NCI-H510A (cell line): ENCODE measurements at regions not wholly inside any gene's neighbourhood (a gene's known extent, or its start where the extent isn't known, plus 50 kb on each side); places are given as distances from the start of the nearest gene placed in this dataset.

ENCODE experiments used
- DNase-seq: peaks from one replicate; lab custom pipeline; 2025; lab: John Stamatoyannopoulos, UW

DNA sequence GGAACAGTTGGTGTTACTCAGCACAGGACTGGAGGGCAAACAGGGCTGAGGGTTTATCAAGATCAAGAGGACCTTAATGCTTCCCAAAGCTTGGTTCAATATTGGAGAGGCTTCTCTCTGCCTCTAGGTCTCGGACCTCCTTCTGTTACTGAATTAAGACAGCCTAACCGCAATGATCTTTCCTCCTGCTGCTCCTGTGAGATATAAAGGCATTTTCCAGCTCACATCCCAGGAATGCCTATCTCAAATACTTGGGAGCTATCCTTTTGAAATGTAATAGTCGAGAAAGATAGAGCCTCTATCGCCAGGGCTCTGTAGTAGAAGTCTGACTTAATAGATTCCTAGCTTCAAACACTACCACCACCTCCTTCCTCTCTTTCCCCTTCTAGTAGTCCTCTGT is 1475.0 kb downstream of the SLITRK1 start:
- DNase-seq, result no peak

DNA sequence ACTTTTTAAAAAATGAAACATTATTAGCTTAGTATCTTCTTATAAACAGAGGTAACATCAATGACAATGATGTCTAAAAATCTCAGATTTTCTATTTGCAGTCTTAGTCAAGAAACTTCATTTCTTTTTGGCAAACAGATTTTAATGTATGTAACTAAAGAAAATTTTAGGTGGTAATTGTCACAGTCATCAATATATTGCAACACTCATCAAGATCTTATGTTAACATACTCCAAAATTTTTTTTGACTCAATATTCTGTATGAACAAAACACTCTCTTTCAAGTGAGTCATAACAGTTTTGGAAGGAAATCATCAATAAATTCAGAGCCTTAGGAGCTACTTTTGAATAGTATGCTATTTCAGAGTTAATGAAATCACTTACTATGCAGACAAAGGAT is 1507.6 kb downstream of the SLITRK1 start:
- no peak for DNase-seq

GRCh38 chr13:82370316-82370715 is 1512.0 kb downstream of the SLITRK1 start:
- no peak for DNase-seq

GRCh38 chr13:82364525-82364924 is 1517.7 kb downstream of the SLITRK1 start:
- DNase-seq, result no peak

- no peak for DNase-seq
These were observed 1524.0 kb downstream of the SLITRK1 start for GRCh38 chr13:82358284-82358683.

DNA sequence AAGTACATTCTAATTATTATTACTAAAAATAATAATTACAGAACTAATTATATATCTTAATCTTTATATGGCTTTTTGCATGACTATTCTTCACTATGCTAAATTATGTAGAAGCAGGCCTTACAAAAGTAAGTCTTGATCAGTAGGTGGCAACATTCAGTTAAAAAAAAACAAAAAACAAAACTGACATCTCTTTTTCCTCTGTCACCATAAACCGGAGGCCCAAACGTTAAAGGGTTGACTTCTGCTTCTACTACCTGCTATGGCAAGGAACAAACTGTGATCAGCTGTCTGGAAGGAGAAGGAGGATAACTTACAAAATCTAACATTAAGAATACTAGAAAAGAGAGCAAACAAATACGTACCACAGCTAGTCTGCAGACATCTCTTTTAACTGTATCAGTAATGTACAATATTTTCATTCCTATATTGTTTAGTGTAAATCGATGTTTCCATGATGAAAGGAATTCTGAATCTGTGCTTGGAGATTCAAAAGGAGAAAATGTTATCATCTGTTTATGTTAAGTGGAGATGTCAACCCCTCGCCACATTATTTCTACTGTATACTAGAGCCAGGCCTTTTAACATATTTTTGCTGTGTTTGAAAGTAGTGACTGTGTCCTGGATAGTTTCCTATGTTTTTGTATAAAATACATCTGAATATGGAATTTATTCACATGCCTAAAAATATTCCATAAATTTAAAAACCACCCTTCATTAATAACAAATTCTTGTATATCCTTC is 1525.4 kb downstream of the SLITRK1 start:
- no peak for DNase-seq

DNA sequence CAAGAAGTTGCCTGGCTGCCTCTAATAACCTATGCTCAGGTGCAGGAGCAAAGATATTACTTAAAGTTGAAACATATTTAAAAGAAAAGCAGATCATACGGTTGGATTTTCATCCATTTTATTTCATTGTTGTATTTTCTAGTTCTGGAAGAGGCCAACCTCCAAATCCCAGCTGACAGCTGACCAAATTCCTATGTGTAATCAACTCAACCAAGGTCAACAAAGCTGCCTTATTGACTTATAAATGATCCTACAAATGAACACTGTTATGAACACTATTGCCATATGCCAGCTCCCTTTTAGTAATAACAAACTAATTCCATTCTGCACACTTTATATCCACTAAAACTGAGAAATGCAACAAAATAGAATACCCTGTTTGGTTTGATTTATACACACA is 1537.4 kb downstream of the SLITRK1 start:
- DNase-seq, result no peak

DNA sequence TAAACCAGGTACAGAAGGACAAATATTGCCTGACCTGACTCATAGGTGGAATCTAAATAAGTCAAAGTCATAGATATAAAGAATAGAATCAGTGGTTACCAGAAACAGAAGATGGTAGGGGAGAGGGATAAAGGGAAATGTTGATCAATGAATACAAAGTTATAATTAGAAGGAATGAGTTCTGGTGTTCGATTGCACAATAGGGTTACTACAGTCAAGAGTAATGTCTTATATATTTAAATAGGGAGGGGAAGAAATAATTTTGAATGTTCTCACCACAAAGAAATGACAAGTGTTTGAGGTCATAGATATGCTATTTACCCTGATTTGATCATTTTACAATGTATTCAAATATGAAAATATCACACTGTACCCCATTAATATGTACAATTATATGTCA is 1541.2 kb downstream of the SLITRK1 start:
- no peak for DNase-seq

DNA sequence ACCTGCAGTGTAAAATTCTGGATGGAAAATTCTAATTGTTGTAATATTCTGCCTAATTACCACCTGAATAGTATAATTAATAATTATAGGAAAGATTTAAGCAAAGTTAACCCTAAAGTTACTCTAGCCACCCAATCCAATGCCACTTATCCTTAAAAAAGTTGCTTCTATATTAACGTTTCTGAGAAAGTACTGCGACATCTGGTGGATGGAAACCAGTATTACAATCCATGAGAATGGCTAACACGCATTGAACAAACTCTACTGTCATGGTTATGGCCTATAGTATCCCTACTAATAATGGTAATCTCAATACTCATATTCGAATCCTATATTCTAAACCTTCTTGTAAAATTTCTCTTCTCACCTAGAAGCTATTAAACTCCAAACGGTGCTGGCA is 1551.8 kb downstream of the SLITRK1 start:
- DNase-seq, result no peak

- DNase-seq, result no peak
These were observed 1559.2 kb downstream of the SLITRK1 start for GRCh38 chr13:82323101-82323500.

- no peak for DNase-seq
These were observed 1576.7 kb downstream of the SLITRK1 start for GRCh38 chr13:82305588-82305987.

GRCh38 chr13:82298106-82298505 is 1584.2 kb downstream of the SLITRK1 start:
- no peak for DNase-seq

DNA sequence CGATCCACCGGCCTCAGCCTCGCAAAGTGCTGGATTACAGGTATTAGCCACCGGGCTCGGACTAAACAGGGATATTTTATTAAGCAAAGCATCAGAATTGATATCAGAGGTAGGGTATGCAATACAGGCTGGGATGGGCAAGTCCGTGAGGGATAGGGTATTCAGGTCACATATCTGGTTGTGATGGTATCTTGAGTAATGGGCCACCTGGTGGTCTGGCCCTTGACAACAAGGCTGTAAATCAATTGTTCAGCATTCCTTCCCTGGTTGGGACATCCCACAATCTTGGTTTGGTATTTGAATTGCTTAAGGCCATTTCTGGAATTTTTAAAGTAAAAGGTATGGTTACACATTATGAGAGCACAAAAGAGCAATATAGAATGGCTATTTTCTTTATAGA is 1588.0 kb downstream of the SLITRK1 start:
- DNase-seq, result no peak

- no peak for DNase-seq
These were observed 1589.9 kb downstream of the SLITRK1 start for GRCh38 chr13:82292334-82292733.

GRCh38 chr13:82291852-82292251 is 1590.4 kb downstream of the SLITRK1 start:
- no peak for DNase-seq

- no peak for DNase-seq
These were observed 1606.6 kb downstream of the SLITRK1 start for GRCh38 chr13:82275644-82276043.

DNA sequence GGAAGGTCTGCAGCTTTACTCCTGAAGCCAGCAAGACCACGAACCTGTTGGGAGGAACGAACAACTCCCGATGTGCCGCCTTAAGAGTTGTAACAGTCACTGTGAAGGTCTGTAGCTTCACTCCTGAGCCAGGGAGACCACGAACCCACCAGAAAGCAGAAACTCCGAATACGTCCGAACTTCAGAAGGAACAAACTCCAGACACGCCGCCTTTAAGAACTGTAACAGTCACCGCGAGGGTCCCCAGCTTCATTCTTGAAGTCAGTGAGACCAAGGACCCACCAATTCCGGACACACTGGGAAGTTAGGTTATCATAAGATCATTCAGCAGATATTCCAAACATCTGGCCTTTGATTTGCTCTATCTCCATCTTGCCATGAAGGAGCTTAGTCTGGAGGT is 1623.0 kb downstream of the SLITRK1 start:
- DNase-seq, result no peak

GRCh38 chr13:82257790-82258507 is 1624.3 kb downstream of the SLITRK1 start:
- DNase-seq, result no peak

- no peak for DNase-seq
These were observed 1633.5 kb downstream of the SLITRK1 start for GRCh38 chr13:82248762-82249161.

DNA sequence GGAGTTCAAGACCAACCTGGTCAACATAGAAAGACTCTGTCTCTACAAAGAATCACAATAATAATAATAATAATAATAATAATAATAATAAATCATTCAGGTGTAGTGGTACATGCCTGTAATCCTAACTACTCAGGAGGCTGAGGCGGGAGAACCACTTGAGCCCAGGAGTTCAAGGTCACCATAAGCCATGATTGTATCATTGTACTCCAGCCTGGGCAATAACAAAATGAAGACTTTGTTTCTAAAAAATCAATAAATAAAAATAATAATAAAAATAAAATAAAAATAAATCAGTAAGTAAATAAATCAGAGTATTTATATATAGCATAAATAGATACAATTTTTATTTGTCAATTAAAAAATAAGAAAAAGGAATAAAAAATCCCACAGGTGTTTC is 1636.4 kb downstream of the SLITRK1 start:
- no peak for DNase-seq

DNA sequence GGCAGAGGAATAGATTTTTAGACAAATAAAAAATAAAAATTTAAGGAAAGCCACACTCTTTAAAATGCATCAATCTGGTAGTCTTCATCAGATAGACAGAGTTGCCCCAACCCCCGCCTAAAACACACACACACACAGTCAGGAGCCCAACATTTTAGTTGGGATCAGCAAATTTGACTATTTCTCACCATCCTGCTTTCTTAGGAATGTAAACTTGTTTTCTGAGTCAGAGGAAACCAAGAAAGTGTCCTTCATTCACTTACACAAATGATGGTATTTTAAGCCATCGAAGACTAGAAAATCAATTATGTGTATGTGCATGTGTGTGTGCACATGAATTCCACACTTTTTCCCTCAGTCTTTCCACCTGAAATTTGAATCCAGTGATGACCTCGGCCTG is 1657.5 kb downstream of the SLITRK1 start:
- no peak for DNase-seq

DNA sequence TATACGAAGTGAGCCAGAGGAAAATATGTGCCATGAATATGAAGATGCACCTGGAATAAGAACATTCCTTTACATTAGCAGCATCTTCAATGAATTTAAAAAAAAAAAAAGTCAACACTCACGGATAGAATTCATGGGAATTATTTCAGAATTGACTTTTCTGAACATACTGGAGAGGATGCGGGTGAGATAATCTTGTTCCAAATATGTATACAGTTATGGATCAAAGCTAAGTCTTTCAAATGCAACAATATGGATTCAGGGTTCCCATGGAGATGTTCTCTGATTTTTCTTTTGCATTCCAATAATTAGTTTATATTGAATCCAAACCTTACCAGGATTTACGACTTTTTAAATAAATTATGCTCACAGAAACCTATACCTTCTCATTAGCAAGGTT is 1660.7 kb downstream of the SLITRK1 start:
- DNase-seq, result no peak

DNA sequence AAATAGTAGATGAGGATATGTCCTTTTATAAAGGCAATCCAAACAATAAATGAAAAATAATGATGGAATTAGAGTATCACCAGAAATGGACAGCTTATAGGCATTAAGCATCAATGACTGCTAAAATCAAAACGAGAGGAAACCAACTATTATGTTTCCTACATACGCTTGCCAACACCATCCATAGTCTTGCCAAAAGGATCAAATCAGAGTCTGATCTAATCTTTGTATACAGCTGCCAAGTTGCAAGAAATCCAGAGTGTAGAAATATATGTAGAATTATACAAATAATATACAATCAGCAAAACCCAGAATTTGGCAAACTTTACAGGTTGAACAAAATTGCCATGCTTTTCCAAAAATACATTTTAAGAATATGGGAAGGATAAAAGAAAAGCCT is 1661.6 kb downstream of the SLITRK1 start:
- no peak for DNase-seq

- DNase-seq, result no peak
These were observed 1666.1 kb downstream of the SLITRK1 start for GRCh38 chr13:82216165-82216564.
